HG03575 (cell line): ENCODE measurements at regions not wholly inside any gene's neighbourhood (a gene's known extent, or its start where the extent isn't known, plus 50 kb on each side); places are given as distances from the start of the nearest gene placed in this dataset.
"Not testable (repeated sequence)": the region's sequence is repeated elsewhere in the genome, so short reads cannot be mapped to it uniquely, and the experiment has no call there.

Source experiments
- ATAC-seq: cut with Tn5 transposase; IDR thresholded peaks from one replicate; pipeline ENCODE4 v1.9.1; 2021; ENCODE audit not compliant: unreplicated experiment, insufficient number of reproducible peaks, low FRiP score; ENCODE audit errors: extremely low read depth

DNA sequence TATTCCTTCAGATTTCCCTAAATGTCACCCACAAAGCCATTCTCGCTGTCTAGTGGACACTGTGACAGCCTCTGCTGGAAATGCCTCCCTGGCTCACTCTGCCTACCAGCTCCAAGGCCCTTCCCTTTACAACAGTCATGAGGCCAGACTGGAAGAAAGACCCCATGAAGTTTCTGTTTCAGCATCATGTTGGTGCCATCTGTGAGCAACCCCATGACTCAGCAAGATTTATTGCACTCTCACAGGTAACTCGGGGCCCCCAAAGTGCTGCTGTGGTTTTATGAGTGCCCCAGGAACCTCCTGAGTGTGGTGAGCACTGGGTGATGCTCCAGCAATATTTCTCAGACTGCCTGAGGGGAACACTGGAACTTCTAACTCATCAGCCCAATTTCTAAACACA, 218.6 kb downstream of the ZNF33B start:
- no peak for ATAC-seq

DNA sequence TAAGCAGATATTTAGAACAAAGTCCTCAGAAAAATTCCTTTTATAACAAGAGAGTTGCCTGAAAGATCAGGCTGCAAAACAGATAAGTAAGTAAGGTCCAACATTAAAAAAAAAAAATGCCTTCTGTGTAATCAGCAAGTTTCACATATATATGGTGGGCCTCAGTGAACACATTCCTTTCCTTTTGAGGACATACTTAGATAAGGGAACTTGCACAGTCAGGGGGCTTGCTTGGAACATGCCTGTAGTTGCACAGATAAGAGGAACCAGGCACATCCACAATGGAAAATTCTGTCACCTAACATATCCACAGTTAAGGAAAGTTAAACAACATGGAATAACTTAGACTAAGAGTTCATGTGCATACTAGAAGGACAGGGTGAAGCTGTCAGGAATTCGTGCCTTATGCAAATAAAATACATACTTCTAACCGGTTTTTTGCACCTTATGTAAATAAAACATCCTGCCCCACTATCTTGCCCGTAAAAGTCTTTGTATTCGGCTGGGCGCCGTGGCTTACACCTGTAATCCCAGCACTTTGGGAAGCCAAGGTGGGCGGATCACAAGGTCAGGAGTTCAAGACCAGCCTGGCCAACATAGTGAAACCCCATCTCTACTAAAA, 257.3 kb downstream of the ZNF33B start:
- no peak for ATAC-seq

DNA sequence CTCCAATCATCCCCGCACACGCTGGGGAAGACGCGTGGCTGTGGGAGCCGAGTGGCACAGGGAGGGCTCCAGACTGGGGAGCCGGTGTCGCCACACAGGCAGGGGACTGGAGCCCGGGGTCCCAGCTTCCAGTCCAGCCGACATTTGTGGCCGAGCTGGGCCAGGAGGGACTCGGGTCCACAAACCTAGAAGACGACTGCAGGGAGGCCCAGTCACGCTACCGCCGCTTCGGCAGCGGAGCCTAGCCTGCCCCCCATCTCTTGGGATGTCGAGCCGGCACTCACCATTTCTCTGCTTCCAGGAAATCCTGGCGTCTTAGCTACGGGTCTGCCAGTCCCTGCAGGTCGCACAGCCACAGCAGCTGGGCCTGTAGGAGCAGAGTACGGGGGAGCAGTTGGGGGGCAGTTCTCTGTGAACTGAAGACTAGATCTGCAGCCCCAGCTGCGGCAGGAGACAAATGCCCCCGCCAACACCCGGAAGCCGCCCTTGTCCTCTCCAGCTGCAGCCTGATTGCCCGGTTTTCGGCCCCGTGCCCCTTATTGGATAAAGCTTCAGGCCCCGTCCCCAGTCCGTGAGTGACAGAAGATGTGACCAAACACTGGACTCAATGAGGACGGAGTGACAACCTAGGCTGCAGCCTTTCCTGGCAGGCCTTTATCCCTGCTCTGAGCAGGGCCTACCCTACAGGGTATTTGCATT, 270.7 kb downstream of the ZNF33B start:
- ATAC-seq = peak; percentile 92

GRCh38 chr10:42351745-42352144, 286.6 kb downstream of the ZNF33B start:
- no peak for ATAC-seq

DNA sequence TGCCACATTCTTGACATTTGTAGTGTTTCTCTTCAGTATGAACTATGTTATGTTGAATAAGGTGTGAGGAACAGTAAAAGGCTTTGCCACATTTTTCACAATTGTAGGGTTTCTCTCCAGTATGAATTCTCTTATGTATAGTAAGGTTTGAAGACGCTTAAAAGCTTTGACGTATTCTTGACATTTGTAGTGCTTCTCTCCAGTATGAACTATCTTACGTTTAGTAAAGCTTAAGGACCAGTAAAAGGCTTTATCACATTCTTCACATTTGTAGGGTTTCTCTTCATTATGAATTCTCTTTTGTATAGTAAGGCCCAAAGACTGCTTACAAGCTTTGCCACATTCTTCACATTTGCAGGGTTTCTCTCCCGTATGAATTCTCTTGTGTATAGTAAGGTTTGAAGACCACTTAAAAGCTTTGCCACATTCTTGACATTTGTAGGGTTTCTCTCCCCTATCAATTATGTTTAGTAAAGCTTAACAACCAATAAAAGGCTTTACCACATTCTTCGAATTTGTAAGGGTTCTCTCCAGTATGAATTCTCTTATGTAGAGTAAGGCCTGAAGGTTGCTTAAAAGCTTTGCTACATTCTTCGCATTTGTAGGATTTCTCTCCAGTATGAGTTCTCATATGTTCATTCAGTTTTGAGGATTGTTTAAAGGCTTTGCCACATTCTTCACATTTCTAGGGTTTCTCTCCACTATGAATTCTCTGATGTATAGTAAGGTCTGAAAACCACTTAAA, 301.6 kb downstream of the ZNF33B start:
- not testable (repeated sequence) for ATAC-seq

DNA sequence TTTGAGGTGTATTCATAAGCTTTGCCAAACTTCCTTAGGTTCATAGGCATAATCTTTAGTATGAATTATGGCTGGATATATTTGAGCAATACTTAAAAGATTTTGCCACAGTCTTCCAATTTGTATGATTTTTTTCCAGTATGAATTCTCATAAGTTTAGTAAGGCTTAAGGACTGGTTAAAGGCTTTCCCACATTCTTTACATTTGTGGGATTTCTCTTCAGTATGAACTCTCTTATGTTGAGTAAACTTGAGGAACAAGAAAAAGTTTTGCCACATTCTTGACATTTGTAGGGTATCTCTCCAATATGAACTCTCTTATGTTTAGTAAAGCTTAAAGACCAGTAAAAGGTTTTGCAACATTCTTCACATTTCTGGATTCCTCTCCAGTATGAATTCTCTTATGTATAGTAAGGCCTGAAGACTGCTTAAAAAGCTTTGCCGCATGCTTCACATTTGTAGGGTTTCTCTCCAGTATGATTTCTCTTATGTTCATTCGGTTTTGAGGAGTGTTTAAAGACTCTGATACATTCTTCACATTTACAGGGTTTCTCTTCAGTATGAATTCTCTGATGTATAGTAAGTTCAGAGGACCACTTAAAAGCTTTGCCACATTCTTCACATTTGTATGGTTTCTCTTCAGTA, 302.6 kb downstream of the ZNF33B start:
- not testable (repeated sequence) for ATAC-seq

GRCh38 chr10:42304341-42304740, 334.0 kb downstream of the ZNF33B start:
- ATAC-seq = no peak

- ATAC-seq = not testable (repeated sequence)
Observed at GRCh38 chr10:42281896-42282295, 356.5 kb downstream of the ZNF33B start.

GRCh38 chr10:42269788-42270187, 368.6 kb downstream of the ZNF33B start:
- ATAC-seq = not testable (repeated sequence)

GRCh38 chr10:42263259-42263658, 375.1 kb downstream of the ZNF33B start:
- ATAC-seq = not testable (repeated sequence)

GRCh38 chr10:42243002-42243401, 395.4 kb downstream of the ZNF33B start:
- ATAC-seq = not testable (repeated sequence)

DNA sequence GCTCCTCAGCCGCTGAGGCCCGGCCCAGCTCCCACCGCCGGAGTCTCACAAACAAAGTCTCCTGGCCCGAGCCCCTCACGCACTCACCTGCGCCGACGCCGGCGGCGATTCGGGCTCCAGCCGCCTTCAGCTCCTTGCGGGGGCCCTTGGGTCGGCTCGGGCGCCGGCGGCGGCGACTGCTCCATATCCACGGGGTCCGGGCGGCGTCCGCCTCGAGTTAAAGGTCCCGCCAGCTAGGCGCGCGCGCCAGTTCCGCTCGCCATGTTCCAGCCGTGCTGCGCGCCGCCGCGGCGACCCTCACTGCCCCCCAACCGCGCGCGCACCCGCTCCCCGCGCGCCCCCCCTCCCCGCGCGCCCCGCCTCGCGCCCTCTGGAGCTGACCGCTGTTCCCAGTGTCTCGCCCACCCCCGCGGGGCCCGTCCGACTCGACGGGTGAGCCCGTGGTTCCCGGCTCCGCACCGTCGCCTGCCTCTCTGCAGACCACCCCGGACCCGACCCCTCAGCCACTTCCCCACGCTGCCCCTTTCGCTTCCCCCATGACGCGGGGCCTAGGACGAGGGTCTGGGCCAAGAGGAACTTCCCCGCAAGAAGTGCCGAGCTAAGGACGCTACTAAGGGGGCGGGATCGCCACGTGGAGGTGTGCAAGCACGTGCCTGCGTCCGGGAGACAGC, 396.1 kb downstream of the ZNF33B start:
- no peak for ATAC-seq

GRCh38 chr10:42236401-42236800, 402.0 kb downstream of the ZNF33B start:
- not testable (repeated sequence) for ATAC-seq

DNA sequence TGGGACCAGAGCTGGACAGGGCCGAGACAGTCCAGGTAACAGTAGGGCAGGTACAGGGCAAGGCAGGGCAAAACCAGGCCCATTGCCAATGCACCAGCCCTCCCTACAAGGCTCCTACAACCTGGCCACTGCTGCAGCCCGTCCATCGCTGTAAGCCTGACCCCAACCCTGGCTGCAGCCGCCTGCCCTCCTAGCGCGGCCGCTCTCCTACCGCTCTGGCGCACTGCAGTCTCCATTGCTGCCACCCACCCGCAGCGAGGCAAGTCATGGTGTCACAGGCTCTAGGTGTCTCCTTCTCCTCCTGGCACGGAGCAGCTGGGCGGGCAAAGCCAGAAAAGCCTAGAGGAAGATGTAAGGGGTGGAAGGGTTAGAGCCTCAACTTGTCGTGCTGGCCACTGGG, 402.6 kb downstream of the ZNF33B start:
- not testable (repeated sequence) for ATAC-seq

DNA sequence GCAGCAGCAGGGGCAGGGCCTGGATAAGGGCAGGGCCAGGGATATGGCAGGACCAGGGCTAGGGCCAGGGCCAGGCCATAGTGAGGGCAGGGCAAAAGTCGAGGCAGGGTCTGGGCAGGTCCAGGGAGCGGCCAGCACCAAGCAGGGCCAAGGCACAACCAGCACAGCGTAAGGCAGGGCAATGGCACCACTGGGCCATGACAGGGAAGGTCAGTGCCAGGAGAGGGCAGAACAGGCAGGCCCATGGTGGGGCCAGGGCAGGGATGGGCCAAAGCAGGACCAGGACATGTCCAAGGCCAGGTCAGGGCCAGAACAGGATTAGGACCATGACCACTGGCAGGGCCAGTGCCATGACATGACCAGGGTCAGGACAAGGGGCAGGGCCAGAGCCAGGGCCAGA, 403.1 kb downstream of the ZNF33B start:
- not testable (repeated sequence) for ATAC-seq

DNA sequence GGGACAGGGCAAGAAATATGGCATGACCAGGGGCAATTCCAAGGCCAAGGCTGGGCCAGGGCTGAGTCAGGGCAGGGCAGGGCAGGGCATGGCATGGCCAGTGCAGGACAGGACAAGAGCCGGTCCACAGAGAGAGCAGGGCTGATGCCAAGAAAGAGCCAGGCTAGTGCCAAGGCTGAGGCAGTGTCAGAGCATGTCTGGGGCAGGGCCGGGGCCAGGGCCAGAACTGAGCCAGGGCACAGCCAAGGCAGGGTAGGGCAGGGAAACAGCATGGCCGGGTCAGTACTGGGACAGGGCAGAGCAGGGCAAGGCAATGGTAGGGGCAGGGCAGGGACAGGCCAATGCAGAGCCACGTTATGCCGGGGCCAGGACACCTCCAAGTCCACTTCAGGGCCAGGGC, 403.9 kb downstream of the ZNF33B start:
- ATAC-seq = not testable (repeated sequence)

DNA sequence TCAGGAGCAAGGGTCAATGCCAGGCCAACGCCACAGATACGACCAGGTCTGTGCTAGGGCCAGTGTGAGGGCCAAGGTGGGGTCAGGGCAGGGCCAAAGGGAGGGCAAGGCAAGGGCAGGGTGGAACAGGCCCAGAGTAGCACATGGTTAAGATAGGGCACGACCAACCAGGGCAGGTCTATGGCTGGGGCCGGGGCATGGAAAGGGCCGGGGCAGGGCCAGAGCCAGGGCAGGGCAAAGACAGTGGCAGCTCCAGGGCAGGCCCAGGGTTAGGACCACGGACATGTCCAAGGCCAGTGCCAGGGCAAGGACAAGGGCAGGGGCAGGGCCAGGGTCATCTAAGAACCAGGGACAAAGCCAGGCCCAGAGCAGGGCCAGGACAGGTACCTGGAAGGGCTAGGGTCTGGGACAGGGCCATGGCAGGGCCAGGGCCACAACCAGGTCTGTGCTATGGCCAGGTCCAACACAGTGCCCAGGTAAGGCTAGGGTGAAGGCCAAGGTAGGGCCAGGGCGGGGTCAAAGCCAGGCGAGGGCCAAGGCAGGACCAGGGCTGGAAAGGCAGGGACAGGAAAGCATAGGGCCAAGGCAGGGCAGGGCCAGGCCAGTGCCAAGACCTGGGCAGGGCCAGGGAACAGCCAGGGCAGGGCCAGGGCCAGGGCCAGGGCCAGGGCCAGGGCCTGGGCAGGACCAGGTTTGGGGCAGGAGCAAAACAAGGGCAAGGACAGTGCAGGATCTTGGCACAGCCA, 404.7 kb downstream of the ZNF33B start:
- not testable (repeated sequence) for ATAC-seq

GRCh38 chr10:42232955-42233354, 405.4 kb downstream of the ZNF33B start:
- not testable (repeated sequence) for ATAC-seq
